GM23248 (cell line): ENCODE measurements at regions not wholly inside any gene's neighbourhood (a gene's known extent, or its start where the extent isn't known, plus 50 kb on each side); places are given as distances from the start of the nearest gene placed in this dataset.

Source experiments
- EZH2 ChIP-seq: fragments of 200-600 bp; sonication (generic); IDR thresholded peaks from 2 replicates; pipeline ENCODE4 v1.6.1; 2018; ENCODE audit warnings: antibody characterized with exemption, mild to moderate bottlenecking; ENCODE audit not compliant: insufficient read depth, poor library complexity, severe bottlenecking
- EZH2phosphoT487 ChIP-seq: fragments of 200-600 bp; sonication (generic); IDR thresholded peaks from 2 replicates; pipeline ENCODE4 v1.6.1; 2018; ENCODE audit warnings: antibody characterized with exemption, moderate library complexity, mild to moderate bottlenecking, low read depth; ENCODE audit not compliant: insufficient read depth

DNA sequence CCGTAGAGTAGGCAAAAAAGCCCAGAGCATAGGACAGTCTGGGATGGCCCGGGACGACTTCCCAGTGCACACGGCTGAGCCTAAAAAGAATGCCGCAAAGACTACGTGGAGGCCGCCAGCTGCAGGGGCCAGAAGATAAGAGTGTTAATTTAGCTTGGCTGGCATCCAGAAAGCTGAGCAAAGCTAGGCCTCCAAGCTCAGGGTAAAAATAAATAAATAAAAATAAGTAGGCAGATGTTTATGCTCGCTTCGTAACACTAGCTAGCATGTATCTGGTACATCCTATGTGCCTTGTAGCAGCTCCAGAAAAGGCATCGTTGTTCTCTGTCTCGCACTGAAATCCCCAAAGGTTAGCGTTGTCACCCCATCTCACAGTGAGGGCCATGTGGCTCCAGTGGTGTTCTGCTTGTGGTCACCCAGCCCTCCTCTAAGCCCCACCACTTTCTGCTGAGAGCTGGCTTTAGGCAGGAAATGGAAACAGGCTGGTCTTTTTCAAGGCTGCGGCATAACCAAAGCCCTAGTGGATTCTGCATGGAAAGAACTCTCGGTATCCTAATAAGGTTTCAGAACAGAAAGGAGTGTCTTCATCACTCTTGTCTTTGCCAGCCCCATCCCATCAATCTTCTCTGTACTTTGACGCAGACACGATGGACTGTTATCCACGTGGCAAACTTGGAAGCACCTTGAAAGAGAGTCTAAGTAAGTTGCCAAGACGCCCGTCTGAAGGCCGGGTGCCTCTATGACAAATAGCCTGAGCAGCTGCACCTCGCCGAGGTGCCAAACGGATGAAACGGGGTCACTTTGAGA, 58.1 kb upstream of the MEF2A start:
- TF ChIP-seq EZH2phosphoT487 (no peak), EZH2 (no peak)
